ENCODE measurements at regions not wholly inside any gene's neighbourhood (a gene's known extent, or its start where the extent isn't known, plus 50 kb on each side); places are given as distances from the start of the nearest gene placed in this dataset.
A peak's percentile ranks its signal among the peaks of the same experiment; 100 is the strongest.

DNA sequence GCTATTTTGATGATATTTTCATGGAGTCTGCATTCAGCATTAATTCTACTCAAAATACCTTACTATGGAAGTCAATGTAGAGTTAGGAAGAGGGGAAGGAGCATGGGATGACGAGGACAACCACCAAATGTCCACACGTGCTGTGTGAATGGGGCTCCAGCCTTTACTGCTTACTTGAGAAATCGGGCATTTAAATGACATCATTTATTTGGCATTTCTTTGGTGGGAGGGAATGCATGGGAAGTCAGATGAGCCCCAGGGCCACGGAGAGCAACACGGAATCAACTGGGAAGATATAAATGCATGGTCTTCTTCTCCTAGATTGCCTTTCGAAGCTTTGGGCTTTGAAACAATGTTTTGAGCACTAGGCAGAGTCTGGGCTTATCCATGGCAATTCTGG, 458.5 kb upstream of the KLF4 start:
- intact Hi-C loops (cut with DNase I): no loop called here
- H3K27me3 ChIP-seq: no peaks in the 10 kb centered on the region
- no peak overlapping the region for H3K9ac ChIP-seq (ENCODE audit: low read depth in 2 of 2, low read length in 2 of 2)
- no peaks in the 10 kb centered on the region for H3K4me1 ChIP-seq
- H3K4me3 ChIP-seq: no peak overlapping the region
- DNase-seq: no peak
- no peak overlapping the region for H3K27ac ChIP-seq
- no peak for TF ChIP-seq CTCF (IDR thresholded peaks at IDR 0.05)
- H3K9me3 ChIP-seq: no peaks in the 10 kb centered on the region
- H3K36me3 ChIP-seq: no peaks in the 10 kb centered on the region

DNA sequence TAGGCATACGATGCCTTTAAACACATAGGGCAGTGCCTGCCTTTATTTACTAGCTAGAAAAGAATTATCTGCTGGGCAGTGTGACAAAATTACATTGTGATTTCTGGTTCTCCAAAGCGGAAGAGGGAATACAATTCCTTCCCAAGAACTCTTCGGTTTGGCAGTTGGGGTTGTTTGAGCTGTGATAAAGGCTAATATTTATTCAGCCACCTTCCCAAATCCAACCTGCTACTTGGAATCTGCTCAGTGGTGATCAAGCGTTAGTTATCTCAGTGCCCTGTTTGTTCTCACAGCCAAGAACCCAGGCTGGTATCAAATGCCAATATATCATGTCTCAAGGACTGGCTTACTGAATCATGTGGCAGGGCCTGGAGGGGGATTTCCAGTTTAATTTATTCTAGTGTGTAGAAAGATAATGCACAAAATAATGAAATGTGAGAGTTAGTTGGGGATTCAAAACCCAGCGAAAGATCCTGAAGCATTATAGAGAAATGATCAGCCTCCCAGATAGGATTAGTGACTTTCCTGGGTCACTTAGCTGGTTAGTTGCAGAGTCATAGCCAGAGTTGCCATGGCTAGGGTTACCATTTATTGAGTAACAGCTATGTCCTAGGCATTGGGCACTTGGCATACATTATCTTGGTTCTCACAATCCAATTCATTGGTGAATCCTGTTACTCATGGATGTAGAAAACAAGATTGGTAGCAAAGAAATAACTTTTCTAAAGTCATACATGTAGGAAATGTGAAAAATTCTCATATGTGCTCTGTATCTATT, 457.0 kb upstream of the KLF4 start:
- Histone ChIP-seq H3K9ac (ENCODE audit: low read depth in 2 of 2, low read length in 2 of 2) (no peak overlapping the region), H3K27me3 (no peaks in the 10 kb centered on the region), H3K36me3 (no peaks in the 10 kb centered on the region), H3K27ac (peak overlapping the region; percentile 19), H3K9me3 (no peaks in the 10 kb centered on the region), H3K4me3 (no peak overlapping the region), H3K4me1 (no peaks in the 10 kb centered on the region)
- no peak for TF ChIP-seq CTCF (IDR thresholded peaks at IDR 0.05)
- intact Hi-C loops (cut with DNase I): no loop called here
- peak; percentile 50 for DNase-seq

- no peaks in the 10 kb centered on the region for H3K4me1 ChIP-seq
- peak overlapping the region; percentile 19 for H3K27ac ChIP-seq
- TF ChIP-seq CTCF (IDR thresholded peaks at IDR 0.05): no peak
- no peak overlapping the region for H3K9ac ChIP-seq (ENCODE audit: low read depth in 2 of 2, low read length in 2 of 2)
- H3K9me3 ChIP-seq: no peaks in the 10 kb centered on the region
- no peaks in the 10 kb centered on the region for H3K36me3 ChIP-seq
- no peaks in the 10 kb centered on the region for H3K27me3 ChIP-seq
- intact Hi-C loops (cut with DNase I): no loop called here
- no peak for DNase-seq
- no peak overlapping the region for H3K4me3 ChIP-seq
These were observed 456.4 kb upstream of the KLF4 start for GRCh38 chr9:107945961-107946360.

- Histone ChIP-seq H3K9ac (ENCODE audit: low read depth in 2 of 2, low read length in 2 of 2) (no peak overlapping the region), H3K27me3 (no peaks in the 10 kb centered on the region), H3K27ac (no peak overlapping the region), H3K4me1 (no peaks in the 10 kb centered on the region), H3K9me3 (no peaks in the 10 kb centered on the region), H3K4me3 (no peak overlapping the region), H3K36me3 (no peaks in the 10 kb centered on the region)
- intact Hi-C loops (cut with DNase I): no loop called here
- no peak for TF ChIP-seq CTCF (IDR thresholded peaks at IDR 0.05)
- DNase-seq: no peak
These were observed 455.9 kb upstream of the KLF4 start for GRCh38 chr9:107945493-107945892.

DNA sequence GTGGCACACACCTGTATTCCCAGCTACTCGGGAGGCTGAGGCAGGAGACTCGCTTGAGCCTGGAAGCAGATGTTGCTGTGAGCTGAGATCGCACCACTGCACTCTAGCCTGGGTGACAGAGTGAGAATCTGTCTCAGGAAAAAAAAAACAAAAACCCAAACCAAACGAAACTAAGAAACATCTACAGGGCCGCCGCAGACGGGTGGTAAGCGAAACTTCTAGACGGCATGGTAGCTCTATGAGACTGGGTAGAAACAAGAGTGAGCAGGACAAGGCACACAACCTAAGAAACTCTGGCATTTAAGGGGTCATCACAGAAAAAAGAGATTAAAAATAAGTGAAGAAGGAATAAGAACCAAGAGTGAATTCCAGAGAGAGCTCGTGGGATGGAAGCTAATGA, 454.8 kb upstream of the KLF4 start:
- Histone ChIP-seq H3K9ac (ENCODE audit: low read depth in 2 of 2, low read length in 2 of 2) (no peak overlapping the region), H3K9me3 (no peaks in the 10 kb centered on the region), H3K36me3 (no peaks in the 10 kb centered on the region), H3K4me3 (no peak overlapping the region), H3K27ac (no peak overlapping the region), H3K27me3 (no peaks in the 10 kb centered on the region), H3K4me1 (no peaks in the 10 kb centered on the region)
- no peak for TF ChIP-seq CTCF (IDR thresholded peaks at IDR 0.05)
- intact Hi-C loops (cut with DNase I): no loop called here
- no peak for DNase-seq
